SK-N-SH (cell line): ENCODE measurements at regions not wholly inside any gene's neighbourhood (a gene's known extent, or its start where the extent isn't known, plus 50 kb on each side); places are given as distances from the start of the nearest gene placed in this dataset.

Experiments
- CHD2 ChIP-seq: fragments of 150-350 bp; IDR thresholded peaks from 2 replicates; pipeline ENCODE4 v1.6.1; 2018; ENCODE audit warnings: low read length; ENCODE audit not compliant: partially characterized antibody
- CTCF ChIP-seq: fragments of 200-600 bp; sonication (generic); IDR thresholded peaks from 2 replicates; pipeline ENCODE4 v1.6.1; 2017; ENCODE audit warnings: antibody characterized with exemption, mild to moderate bottlenecking, moderate library complexity
- FOSL2 ChIP-seq: IDR thresholded peaks from 2 replicates; pipeline ENCODE4 v1.4.0; 2012; ENCODE audit warnings: low read depth, mild to moderate bottlenecking, moderate library complexity, borderline replicate concordance
- FOXJ3 ChIP-seq: sonication (generic); formaldehyde crosslinking; IDR thresholded peaks from 2 replicates; pipeline ENCODE4 v1.5.1; 2020; ENCODE audit warnings: mild to moderate bottlenecking, missing genetic modification reagents
- FOXM1 ChIP-seq: IDR thresholded peaks from 2 replicates; pipeline ENCODE4 v1.4.0; 2012; ENCODE audit warnings: low read depth, mild to moderate bottlenecking
- GABPA ChIP-seq: IDR thresholded peaks from 2 replicates; pipeline ENCODE4 v1.4.0; 2012; ENCODE audit warnings: low read depth, mild to moderate bottlenecking
- GATA2 ChIP-seq: sonication (generic); formaldehyde crosslinking; IDR thresholded peaks from 2 replicates; pipeline ENCODE4 v1.5.0; 2020; ENCODE audit warnings: mild to moderate bottlenecking, missing genetic modification reagents
- NFIC ChIP-seq: IDR thresholded peaks from 2 replicates; pipeline ENCODE4 v1.4.0; 2012; ENCODE audit warnings: borderline replicate concordance
- PBX3 ChIP-seq: IDR thresholded peaks from 2 replicates; pipeline ENCODE4; 2012
- POLR2AphosphoS5 ChIP-seq: IDR thresholded peaks from 2 replicates; pipeline ENCODE4 v1.6.1; 2012; ENCODE audit warnings: low read depth, low read length
- RAD21 ChIP-seq: IDR thresholded peaks from 2 replicates; pipeline ENCODE4 v1.6.1; 2012; ENCODE audit warnings: mild to moderate bottlenecking, low read length
- RCOR1 ChIP-seq: fragments of 150-350 bp; IDR thresholded peaks from 2 replicates; pipeline ENCODE4 v1.6.1; 2017; ENCODE audit warnings: antibody characterized with exemption, low read length
- RFX5 ChIP-seq: IDR thresholded peaks from 2 replicates; pipeline ENCODE4 v1.6.1; 2012; ENCODE audit warnings: mild to moderate bottlenecking, improper control_type of control experiment, low read length
- RXRA ChIP-seq: IDR thresholded peaks from 2 replicates; pipeline ENCODE4 v1.4.0; 2012; ENCODE audit warnings: low read depth, mild to moderate bottlenecking, borderline replicate concordance
- SIN3A ChIP-seq: IDR thresholded peaks from 2 replicates; pipeline ENCODE4 v1.6.1; 2012; ENCODE audit warnings: low read depth, mild to moderate bottlenecking, low read length, moderate library complexity, borderline replicate concordance
- SMC3 ChIP-seq: IDR thresholded peaks from 2 replicates; pipeline ENCODE4 v1.6.1; 2012; ENCODE audit warnings: low read depth, low read length, improper control_type of control experiment
- TAF1 ChIP-seq: IDR thresholded peaks from 2 replicates; pipeline ENCODE4 v1.6.1; 2012; ENCODE audit warnings: low read depth, mild to moderate bottlenecking, low read length, moderate library complexity, borderline replicate concordance
- TCF12 ChIP-seq: IDR thresholded peaks from 2 replicates; pipeline ENCODE4 v1.4.0; 2012
- TEAD4 ChIP-seq: IDR thresholded peaks from 2 replicates; pipeline ENCODE4 v1.4.0; 2012; ENCODE audit warnings: mild to moderate bottlenecking, borderline replicate concordance; ENCODE audit not compliant: insufficient read depth
- USF1 ChIP-seq: IDR thresholded peaks from 2 replicates; pipeline ENCODE4 v1.4.0; 2012; ENCODE audit warnings: low read depth, borderline replicate concordance
- YY1 ChIP-seq: IDR thresholded peaks from 2 replicates; pipeline ENCODE4 v1.4.0; 2012; ENCODE audit warnings: low read depth, mild to moderate bottlenecking
- TF ChIP-seq, protein P1 (sequence below): IDR thresholded peaks from 2 replicates; pipeline ENCODE4 v1.4.0; 2012; ENCODE audit warnings: low read depth
- TF ChIP-seq, protein P2 (sequence below): fragments of 150-350 bp; IDR thresholded peaks from 2 replicates; pipeline ENCODE4 v1.6.1; 2017; ENCODE audit warnings: antibody characterized with exemption, low read length, low read depth, borderline replicate concordance
- TF ChIP-seq, protein P3 (sequence below): IDR thresholded peaks from 2 replicates; pipeline ENCODE4 v1.4.0; 2012; ENCODE audit warnings: low read depth, borderline replicate concordance

GRCh38 chr17:31744511-31744951, 114.5 kb downstream of the COPRS start (continued):
- no peak for TF ChIP-seq USF1
- TF ChIP-seq RFX5, result no peak
- TF ChIP-seq RAD21, result no peak
- peak; percentile 53; the same call in 1 of the 2 replicates for TF ChIP-seq POLR2AphosphoS5
- TF ChIP-seq FOXJ3, result no peak
- TF ChIP-seq TAF1, result no peak
- no peak for TF ChIP-seq YY1
- TF ChIP-seq GABPA, result no peak
- TF ChIP-seq FOSL2, result 0 out of 2 replicates have a peak, but pooled peaks have one; percentile 8
- TF ChIP-seq SMC3, result no peak
- peak; percentile 80 for TF ChIP-seq PBX3
- TF ChIP-seq RCOR1, result no peak
- no peak for TF ChIP-seq GATA2 (CRISPR knock-in tag)
- no peak for TF ChIP-seq CTCF
- TF ChIP-seq, protein P1, sequence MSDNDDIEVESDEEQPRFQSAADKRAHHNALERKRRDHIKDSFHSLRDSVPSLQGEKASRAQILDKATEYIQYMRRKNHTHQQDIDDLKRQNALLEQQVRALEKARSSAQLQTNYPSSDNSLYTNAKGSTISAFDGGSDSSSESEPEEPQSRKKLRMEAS, result no peak
- TF ChIP-seq, protein P2, sequence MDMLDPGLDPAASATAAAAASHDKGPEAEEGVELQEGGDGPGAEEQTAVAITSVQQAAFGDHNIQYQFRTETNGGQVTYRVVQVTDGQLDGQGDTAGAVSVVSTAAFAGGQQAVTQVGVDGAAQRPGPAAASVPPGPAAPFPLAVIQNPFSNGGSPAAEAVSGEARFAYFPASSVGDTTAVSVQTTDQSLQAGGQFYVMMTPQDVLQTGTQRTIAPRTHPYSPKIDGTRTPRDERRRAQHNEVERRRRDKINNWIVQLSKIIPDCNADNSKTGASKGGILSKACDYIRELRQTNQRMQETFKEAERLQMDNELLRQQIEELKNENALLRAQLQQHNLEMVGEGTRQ, result no peak
- no peak for TF ChIP-seq RXRA
- TF ChIP-seq, protein P3, sequence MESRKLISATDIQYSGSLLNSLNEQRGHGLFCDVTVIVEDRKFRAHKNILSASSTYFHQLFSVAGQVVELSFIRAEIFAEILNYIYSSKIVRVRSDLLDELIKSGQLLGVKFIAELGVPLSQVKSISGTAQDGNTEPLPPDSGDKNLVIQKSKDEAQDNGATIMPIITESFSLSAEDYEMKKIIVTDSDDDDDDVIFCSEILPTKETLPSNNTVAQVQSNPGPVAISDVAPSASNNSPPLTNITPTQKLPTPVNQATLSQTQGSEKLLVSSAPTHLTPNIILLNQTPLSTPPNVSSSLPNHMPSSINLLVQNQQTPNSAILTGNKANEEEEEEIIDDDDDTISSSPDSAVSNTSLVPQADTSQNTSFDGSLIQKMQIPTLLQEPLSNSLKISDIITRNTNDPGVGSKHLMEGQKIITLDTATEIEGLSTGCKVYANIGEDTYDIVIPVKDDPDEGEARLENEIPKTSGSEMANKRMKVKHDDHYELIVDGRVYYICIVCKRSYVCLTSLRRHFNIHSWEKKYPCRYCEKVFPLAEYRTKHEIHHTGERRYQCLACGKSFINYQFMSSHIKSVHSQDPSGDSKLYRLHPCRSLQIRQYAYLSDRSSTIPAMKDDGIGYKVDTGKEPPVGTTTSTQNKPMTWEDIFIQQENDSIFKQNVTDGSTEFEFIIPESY, result no peak
- TF ChIP-seq CHD2, result no peak
- peak; percentile 88 for TF ChIP-seq TCF12
- TF ChIP-seq TEAD4, result no peak
- TF ChIP-seq FOXM1, result no peak
- no peak for TF ChIP-seq SIN3A
- peak; percentile 31; the same call in 1 of the 2 replicates for TF ChIP-seq NFIC
- TF ChIP-seq, all 33 proteins: peak for 8
